Retina (tissue), 1 donor: ENCODE measurements at regions not wholly inside any gene's neighbourhood (a gene's known extent, or its start where the extent isn't known, plus 50 kb on each side); places are given as distances from the start of the nearest gene placed in this dataset.

Experiments used
- DNase-seq: peaks from one replicate; pipeline ENCODE4 v3.0.0-alpha.2; 2016

DNA sequence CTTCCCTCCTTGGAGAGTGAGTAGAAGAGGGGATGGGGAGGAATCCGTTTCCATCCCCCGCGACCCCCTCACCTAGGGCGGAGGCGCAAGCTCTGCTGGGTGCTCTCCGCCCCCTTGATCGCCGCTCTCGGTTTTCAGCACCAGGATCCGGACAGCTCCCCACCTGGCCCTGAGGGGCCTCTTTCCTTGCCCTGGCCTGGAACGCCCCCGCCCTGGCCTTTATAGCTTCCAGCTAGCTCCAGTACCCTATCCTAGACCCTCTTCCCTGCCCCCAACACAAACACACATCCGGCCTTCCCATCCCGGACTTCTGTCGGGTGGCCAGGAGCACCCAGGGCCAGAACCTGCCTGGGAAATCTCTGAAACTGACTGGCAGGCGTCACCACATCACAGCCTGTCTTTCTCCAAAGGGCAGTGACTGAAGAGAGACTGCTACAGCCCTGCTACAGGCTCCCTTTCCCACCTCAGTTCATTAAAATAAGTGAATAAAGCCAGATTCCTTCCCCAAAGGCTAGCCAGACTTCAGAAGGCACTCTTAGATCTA, 72.3 kb upstream of the LEP start:
- peak; percentile 81 for DNase-seq

DNA sequence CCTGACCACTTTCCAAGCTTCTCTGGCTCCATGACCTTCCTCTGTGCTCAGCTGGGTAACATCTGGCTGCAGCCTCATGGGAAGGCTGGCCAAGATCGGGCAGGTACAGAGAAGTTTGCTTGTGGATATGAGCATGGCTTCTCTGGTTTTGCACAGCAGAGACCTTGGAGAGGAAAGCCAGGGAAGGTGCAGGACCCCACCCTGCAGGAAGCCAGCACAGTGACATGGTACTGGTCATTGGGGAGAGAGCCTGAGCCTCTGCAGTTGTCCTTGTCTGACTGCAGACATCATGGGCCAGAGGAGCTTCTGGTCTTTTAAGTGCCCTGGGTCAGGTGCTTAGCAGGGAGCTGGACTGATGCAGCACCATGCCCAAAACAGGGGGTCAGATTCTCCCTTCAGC, 70.6 kb upstream of the LEP start:
- DNase-seq, result no peak

GRCh38 chr7:128171342-128171918, 69.6 kb upstream of the LEP start:
- DNase-seq, result no peak

DNA sequence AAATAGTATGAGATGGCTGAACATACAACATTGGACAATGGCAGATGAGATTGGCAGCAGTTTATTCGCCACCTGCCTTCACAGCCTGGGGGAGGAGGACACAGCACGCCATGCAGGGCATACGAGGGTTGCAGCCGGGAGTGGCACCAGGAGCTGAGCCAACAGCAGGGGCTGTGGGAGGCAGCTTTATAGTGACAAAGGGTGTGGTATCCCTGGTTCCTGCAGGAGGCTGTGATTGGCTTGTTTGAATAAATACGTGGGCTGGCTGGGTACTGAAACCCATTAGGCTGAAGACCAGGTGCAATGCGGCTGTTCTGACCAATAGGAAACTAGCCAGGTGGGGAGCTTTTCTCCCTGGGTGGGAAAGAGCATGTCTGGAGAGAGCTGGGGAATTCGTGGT, 68.9 kb upstream of the LEP start:
- DNase-seq, result no peak

DNA sequence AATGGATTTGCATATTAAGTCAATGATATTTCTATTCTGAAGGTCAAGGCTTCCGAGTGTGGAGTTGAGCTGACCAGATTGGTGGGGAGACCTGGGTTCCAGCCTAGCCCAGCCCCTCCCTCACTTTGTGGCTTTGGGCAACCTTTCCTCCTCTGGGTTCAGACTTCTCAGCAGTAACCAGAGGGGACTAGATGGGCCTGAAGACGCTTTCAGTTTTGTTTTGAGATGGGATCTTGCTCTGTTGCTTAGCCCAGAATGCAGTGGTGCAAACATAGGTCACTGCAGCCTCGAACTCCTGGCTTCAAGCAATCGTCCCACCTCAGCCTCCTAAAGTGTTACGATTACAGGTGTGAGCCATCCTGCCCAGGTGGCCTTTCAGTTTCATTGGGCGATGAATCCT, 68.1 kb upstream of the LEP start:
- DNase-seq, result no peak

DNA sequence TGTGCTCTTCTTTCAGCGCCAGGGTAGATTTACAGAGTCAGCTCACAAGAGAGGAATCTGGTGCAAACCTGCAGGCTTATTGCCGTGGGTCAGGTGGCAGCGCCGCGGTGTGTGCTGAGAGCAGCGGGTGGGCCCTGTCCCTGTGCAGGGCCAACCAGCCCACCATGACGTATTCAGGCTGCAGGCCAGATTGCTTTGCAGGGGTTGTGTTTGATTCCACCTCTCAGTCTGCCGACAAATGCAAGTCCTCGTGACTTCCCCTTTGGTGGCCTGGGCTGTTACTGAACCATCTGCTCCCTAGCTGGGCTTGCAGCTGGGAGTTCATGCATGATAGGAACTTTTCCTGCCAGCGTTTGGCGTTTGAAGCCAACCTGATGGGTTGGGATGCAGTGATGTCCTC, 66.7 kb upstream of the LEP start:
- DNase-seq, result no peak

DNA sequence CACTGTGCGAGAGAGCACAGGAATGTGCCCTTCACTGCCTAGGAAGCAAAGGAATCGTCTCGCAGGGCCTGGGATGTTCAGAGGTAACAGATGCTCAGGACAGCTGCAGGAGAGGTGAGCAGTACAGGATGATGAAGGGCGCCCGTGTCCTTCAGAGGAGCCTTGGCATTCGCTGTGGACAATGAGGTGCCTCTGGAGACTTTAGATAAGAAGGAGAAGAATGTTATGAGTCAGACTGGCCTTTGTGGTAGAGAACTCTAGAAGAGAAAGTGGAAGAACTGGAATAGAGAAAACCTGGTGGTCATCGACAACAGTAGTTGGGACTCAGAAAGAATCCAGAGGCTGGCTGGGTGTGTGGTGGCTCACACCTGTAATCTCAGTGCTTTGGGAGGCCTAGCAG, 64.4 kb upstream of the LEP start:
- DNase-seq, result no peak

GRCh38 chr7:128177768-128178550, 63.1 kb upstream of the LEP start:
- no peak for DNase-seq

- DNase-seq, result no peak
Measured at GRCh38 chr7:128178611-128179010, 62.5 kb upstream of the LEP start.

GRCh38 chr7:128188396-128189230, 52.5 kb upstream of the LEP start:
- no peak for DNase-seq

GRCh38 chr7:128189231-128189930, 51.7 kb upstream of the LEP start:
- no peak for DNase-seq

DNA sequence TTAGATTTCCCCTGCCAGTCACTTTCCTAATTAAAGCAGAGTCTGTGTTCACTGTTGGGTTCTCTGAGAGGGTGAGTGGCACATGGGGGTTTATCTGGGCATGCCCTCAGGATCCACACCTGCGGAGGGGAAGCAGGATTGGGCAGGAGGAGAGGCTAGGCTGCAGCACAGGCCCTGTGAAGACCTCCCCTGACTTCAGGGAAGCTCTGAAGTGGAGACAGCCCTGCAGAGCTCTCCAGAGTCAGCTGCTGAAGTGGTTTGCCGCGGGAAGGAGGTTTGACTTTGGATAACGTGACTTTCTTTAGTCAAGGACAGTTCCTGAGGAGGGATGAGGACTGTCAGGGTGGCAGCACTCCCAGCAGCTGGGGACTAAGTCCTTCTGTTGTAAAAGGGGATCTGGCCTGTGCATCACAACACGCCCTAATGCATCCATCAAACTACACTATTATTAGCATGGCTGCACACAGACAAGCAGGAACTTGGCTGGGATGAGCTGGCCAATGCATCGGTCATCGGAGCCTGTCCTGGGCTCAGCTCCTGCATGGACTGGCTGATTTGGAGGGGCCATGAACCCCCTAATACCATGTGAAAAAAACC, 50.9 kb upstream of the LEP start:
- peak; percentile 49 for DNase-seq

- no peak for DNase-seq
Measured at GRCh38 chr7:128191136-128191844, 49.8 kb upstream of the LEP start.
